Mesenchymal stem cell (in vitro differentiated cells and primary cell): ENCODE measurements at regions not wholly inside any gene's neighbourhood (a gene's known extent, or its start where the extent isn't known, plus 50 kb on each side); places are given as distances from the start of the nearest gene placed in this dataset.

ENCODE experiments used
- DNase-seq: peaks from one replicate; pipeline ENCODE4 v3.0.0-alpha.2; 2013
- H2AFZ ChIP-seq: one replicate; pipeline ENCODE4 v1.6.1; 2013; ENCODE audit warnings: low read depth, mild to moderate bottlenecking, control low read depth, inconsistent platforms, low read length, moderate library complexity
- H2AK5ac ChIP-seq: 2 replicates; pipeline ENCODE4 v1.6.1; 2013; ENCODE audit warnings: low read length, moderate library complexity, mild to moderate bottlenecking, inconsistent platforms; ENCODE audit not compliant: severe bottlenecking
- H2BK120ac ChIP-seq: one replicate; pipeline ENCODE4 v1.6.1; 2013; ENCODE audit warnings: low read depth, mild to moderate bottlenecking, inconsistent platforms, low read length, moderate library complexity
- H2BK12ac ChIP-seq, 2 experiments: one replicate each; pipeline ENCODE4 v1.6.1; 2013; ENCODE audit warnings: inconsistent platforms in 2 of 2, low read length in 2 of 2, mild to moderate bottlenecking in 2 of 2, moderate library complexity in 2 of 2, control low read depth in 1 of 2
- H2BK15ac ChIP-seq: one replicate; pipeline ENCODE4 v1.6.1; 2013; ENCODE audit warnings: mild to moderate bottlenecking, low read depth, inconsistent platforms; ENCODE audit not compliant: poor library complexity, severe bottlenecking
- H2BK5ac ChIP-seq: 2 replicates; pipeline ENCODE4 v1.6.1; 2013; ENCODE audit warnings: low read depth, mild to moderate bottlenecking, low read length, control low read depth, inconsistent platforms; ENCODE audit not compliant: poor library complexity, severe bottlenecking
- H3K14ac ChIP-seq, 2 experiments: one replicate each; pipeline ENCODE4 v1.6.1; 2013; ENCODE audit warnings: inconsistent platforms in 2 of 2, low read length in 2 of 2, control low read depth in 1 of 2, mild to moderate bottlenecking in 1 of 2, moderate library complexity in 1 of 2
- H3K18ac ChIP-seq, 2 experiments: one replicate each; pipeline ENCODE4 v1.6.1; 2013; ENCODE audit warnings: inconsistent platforms in 2 of 2, low read length in 2 of 2, control low read depth in 1 of 2, low read depth in 1 of 2, mild to moderate bottlenecking in 1 of 2
- H3K23ac ChIP-seq, 2 experiments: one replicate each; pipeline ENCODE4 v1.6.1; 2013; ENCODE audit warnings: inconsistent platforms in 2 of 2, low read length in 2 of 2, mild to moderate bottlenecking in 2 of 2, moderate library complexity in 2 of 2, control low read depth in 1 of 2
- H3K27ac ChIP-seq: 2 replicates; pipeline ENCODE4 v1.5.1; 2013; ENCODE audit warnings: mild to moderate bottlenecking, moderate library complexity, low read length, control low read depth, inconsistent platforms; ENCODE audit not compliant: poor library complexity, severe bottlenecking
- H3K27me3 ChIP-seq, 2 experiments: 2 replicates each; pipeline versions ENCODE4 v1.6.1 to v1.7.0; 2013; ENCODE audit warnings: low read length in 2 of 2, mild to moderate bottlenecking in 2 of 2, moderate library complexity in 2 of 2, control low read depth in 1 of 2, inconsistent platforms in 1 of 2; ENCODE audit not compliant: control insufficient read depth in 1 of 2, insufficient read depth in 1 of 2
- H3K36me3 ChIP-seq, 2 experiments: 2 replicates each; pipeline versions ENCODE4 v1.6.1 to v1.7.0; 2013; ENCODE audit warnings: low read length in 2 of 2, control low read depth in 1 of 2, inconsistent platforms in 1 of 2, low read depth in 1 of 2, mild to moderate bottlenecking in 1 of 2; ENCODE audit not compliant: insufficient read depth in 2 of 2, control insufficient read depth in 1 of 2
- H3K4ac ChIP-seq, 2 experiments: one replicate each; pipeline ENCODE4 v1.6.1; 2013; ENCODE audit warnings: inconsistent platforms in 2 of 2, low read length in 2 of 2, mild to moderate bottlenecking in 2 of 2, moderate library complexity in 2 of 2, control low read depth in 1 of 2, low read depth in 1 of 2
- H3K4me1 ChIP-seq: 2 replicates; pipeline ENCODE4 v1.6.1; 2013; ENCODE audit warnings: low read depth, low read length, control low read depth; ENCODE audit not compliant: control insufficient read depth, insufficient read depth
- H3K4me2 ChIP-seq: 2 replicates; pipeline ENCODE4 v1.6.1; 2013; ENCODE audit warnings: low read length, mild to moderate bottlenecking, inconsistent platforms; ENCODE audit not compliant: poor library complexity, severe bottlenecking
- H3K4me3 ChIP-seq, 2 experiments: 2 replicates each; pipeline versions ENCODE4 v1.5.1 to v1.7.0; 2013; ENCODE audit warnings: low read length in 2 of 2, mild to moderate bottlenecking in 2 of 2, control low read depth in 1 of 2, low read depth in 1 of 2; ENCODE audit not compliant: insufficient read depth in 1 of 2
- H3K79me1 ChIP-seq: replicated peaks from 2 replicates; pipeline ENCODE4 v1.6.1; 2013; ENCODE audit warnings: mild to moderate bottlenecking, control low read depth, low read length, inconsistent platforms; ENCODE audit not compliant: poor library complexity, severe bottlenecking
- H3K9ac ChIP-seq: 2 replicates; pipeline ENCODE4 v1.7.0; 2013; ENCODE audit warnings: mild to moderate bottlenecking, low read length, moderate library complexity
- H3K9me3 ChIP-seq: 2 replicates; pipeline ENCODE4 v1.7.0; 2013; ENCODE audit warnings: mild to moderate bottlenecking, low read length; ENCODE audit not compliant: control insufficient read depth
- H4K8ac ChIP-seq: one replicate; pipeline ENCODE4 v1.6.1; 2013; ENCODE audit warnings: inconsistent platforms, mild to moderate bottlenecking, low read length, moderate library complexity
- H4K91ac ChIP-seq: one replicate; pipeline ENCODE4 v1.6.1; 2013; ENCODE audit warnings: mild to moderate bottlenecking, low read length, inconsistent platforms
- WGBS: methylation state at CpG from one replicate; pipeline ENCODE4 v1.1.7; 2013; ENCODE audit warnings: mixed read lengths; 5-methylcytosine and 5-hydroxymethylcytosine counted together

- no peak overlapping the region for H3K18ac ChIP-seq
- no peak overlapping the region for H3K4me2 ChIP-seq
- H2BK120ac ChIP-seq = no peak overlapping the region
- no peak overlapping the region for H2BK5ac ChIP-seq
- no peak overlapping the region for H2AFZ ChIP-seq
- no peak overlapping the region for H2BK15ac ChIP-seq
- H3K23ac ChIP-seq = no peak overlapping the region
- no peaks in the 10 kb centered on the region for H3K9me3 ChIP-seq
- H3K27me3 ChIP-seq = no peaks in the 10 kb centered on the region
- H3K4me1 ChIP-seq = no peaks in the 10 kb centered on the region
- H3K27ac ChIP-seq = no peak overlapping the region
- H3K14ac ChIP-seq = no peak overlapping the region
- H4K8ac ChIP-seq = no peak overlapping the region
- WGBS = 57% methylated on average over 1 of the region's 1 CpG
- H2AK5ac ChIP-seq = no peak overlapping the region
- no peak overlapping the region for H3K4me3 ChIP-seq
- H3K9ac ChIP-seq = no peak overlapping the region
- no peak for DNase-seq
- peak overlapping the region; percentile 34 for H4K91ac ChIP-seq
- H3K36me3 ChIP-seq = no peaks in the 10 kb centered on the region
- no peak overlapping the region for H2BK12ac ChIP-seq
- no peaks in the 10 kb centered on the region for H3K79me1 ChIP-seq
- H3K4ac ChIP-seq = no peak overlapping the region
Observed at GRCh38 chr18:30208546-30208945, 834.0 kb downstream of the DSC3 start.

- Histone ChIP-seq H3K27me3 (no peaks in the 10 kb centered on the region), H3K14ac (no peak overlapping the region), H2AFZ (no peak overlapping the region), H3K4ac (no peak overlapping the region), H2BK15ac (no peak overlapping the region), H3K4me2 (no peak overlapping the region), H2AK5ac (no peak overlapping the region), H2BK12ac (no peak overlapping the region), H3K9ac (no peak overlapping the region), H3K9me3 (peaks cover 33% of the 10 kb centered on the region), H3K4me1 (no peaks in the 10 kb centered on the region), H3K4me3 (no peak overlapping the region), H3K18ac (no peak overlapping the region), H2BK120ac (no peak overlapping the region), H3K36me3 (no peaks in the 10 kb centered on the region), H3K79me1 (no peaks in the 10 kb centered on the region), H4K91ac (no peak overlapping the region), H3K23ac (no peak overlapping the region), H4K8ac (no peak overlapping the region), H2BK5ac (no peak overlapping the region), H3K27ac (no peak overlapping the region)
- 88% methylated on average over 3 of the region's 3 CpGs for WGBS
- DNase-seq = no peak
Observed at GRCh38 chr18:30192216-30192615, 850.3 kb downstream of the DSC3 start.

- Histone ChIP-seq H3K27ac (no peak overlapping the region), H3K4me2 (no peak overlapping the region), H3K4me1 (no peaks in the 10 kb centered on the region), H3K27me3 (no peaks in the 10 kb centered on the region), H3K4me3 (no peak overlapping the region), H3K14ac (no peak overlapping the region), H3K9ac (no peak overlapping the region), H3K36me3 (no peaks in the 10 kb centered on the region), H3K18ac (no peak overlapping the region), H4K8ac (no peak overlapping the region), H3K79me1 (no peaks in the 10 kb centered on the region), H2BK5ac (no peak overlapping the region), H3K9me3 (peaks cover 4% of the 10 kb centered on the region), H2BK12ac (no peak overlapping the region), H2BK120ac (no peak overlapping the region), H2BK15ac (no peak overlapping the region), H4K91ac (no peak overlapping the region), H2AK5ac (no peak overlapping the region), H3K23ac (no peak overlapping the region), H3K4ac (no peak overlapping the region), H2AFZ (no peak overlapping the region)
- no peak for DNase-seq
- WGBS = 96% methylated on average over 1 of the region's 2 CpGs
Observed at GRCh38 chr18:30186245-30186644, 856.3 kb downstream of the DSC3 start.

- Histone ChIP-seq H3K4ac (no peak overlapping the region), H3K4me2 (no peak overlapping the region), H3K79me1 (no peaks in the 10 kb centered on the region), H4K8ac (no peak overlapping the region), H3K23ac (no peak overlapping the region), H3K27ac (peak overlapping the region; percentile 99), H3K9ac (no peak overlapping the region), H2AK5ac (peak overlapping the region; percentile 69), H3K36me3 (peaks cover 0 to 5% of the 10 kb centered on the region in 2 experiments), H3K14ac (no peak overlapping the region), H3K4me3 (no peak overlapping the region), H3K27me3 (no peaks in the 10 kb centered on the region), H2AFZ (no peak overlapping the region), H3K9me3 (peaks cover 3% of the 10 kb centered on the region), H4K91ac (no peak overlapping the region), H2BK12ac (no peak overlapping the region), H3K4me1 (peaks cover 3% of the 10 kb centered on the region), H2BK5ac (peak overlapping the region; percentile 92), H2BK120ac (no peak overlapping the region), H3K18ac (no peak overlapping the region), H2BK15ac (no peak overlapping the region)
- DNase-seq = peak; percentile 41
- 57% methylated on average over 4 of the region's 4 CpGs for WGBS
Observed at GRCh38 chr18:30177056-30177455, 865.5 kb downstream of the DSC3 start.
